Activated CD8-positive, alpha-beta memory T cell treated with anti-CD3 and anti-CD28 coated beads for 36 hours (primary cell): ENCODE measurements at regions not wholly inside any gene's neighbourhood (a gene's known extent, or its start where the extent isn't known, plus 50 kb on each side); places are given as distances from the start of the nearest gene placed in this dataset.

Source experiments
- CTCF ChIA-PET: fragments of 350-600 bp; sonication (Branson Sonifier 250); formaldehyde crosslinking; loops from one replicate; lab custom pipeline; 2021; ENCODE audit warnings: antibody characterized with exemption; lab: Charles Lee
- POLR2A ChIA-PET: fragments of 350-600 bp; sonication (Branson Sonifier 250); formaldehyde crosslinking; loops from one replicate; lab custom pipeline; 2021; ENCODE audit warnings: antibody characterized with exemption; lab: Charles Lee

DNA sequence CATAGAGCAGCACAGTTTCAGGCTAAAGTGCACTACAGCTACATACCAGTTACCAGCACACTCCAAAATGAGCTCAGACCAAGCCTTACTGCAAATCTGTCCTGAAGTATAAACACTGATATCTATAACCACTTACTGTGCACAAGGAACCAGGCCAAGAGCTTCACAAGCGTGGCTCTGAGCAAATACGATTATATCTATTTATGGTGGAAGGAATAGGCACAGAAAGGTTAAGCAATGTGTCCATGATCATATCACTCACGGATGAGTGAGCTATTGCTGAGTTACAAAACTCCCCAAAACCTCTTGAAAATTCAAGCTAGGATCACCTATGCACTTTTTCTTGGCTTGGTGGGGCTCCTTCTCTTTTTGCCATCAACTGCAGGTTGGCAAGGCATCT is 84.9 kb downstream of the GPAM start:
- ChIA-PET POLR2A (no interaction called here), CTCF (no interaction called here)
